ENCODE measurements at regions not wholly inside any gene's neighbourhood (a gene's known extent, or its start where the extent isn't known, plus 50 kb on each side); places are given as distances from the start of the nearest gene placed in this dataset.

- no peaks in the 10 kb centered on the region for H3K9me3 Mint-ChIP-seq (ENCODE audit: insufficient read depth)
- H3K4me3 Mint-ChIP-seq: no peak overlapping the region
- Histone ChIP-seq H3K9ac (ENCODE audit: low read length) (no peak overlapping the region), H2AFZ (ENCODE audit: insufficient read depth, low read depth, low read length, poor library complexity, severe bottlenecking) (no peak overlapping the region), H3K27me3 (replicated peaks in 1 of 4; ENCODE audit: control extremely low read depth in 1 of 4, control insufficient read depth in 3 of 4, insufficient read depth in 4 of 4, low read length in 3 of 4) (peaks cover 0 to 4% (median 1%) of the 10 kb centered on the region in 4 experiments), H3K79me2 (ENCODE audit: control insufficient read depth, insufficient read depth, low read length) (no peaks in the 10 kb centered on the region), H3K27ac (ENCODE audit: low read length in 2 of 2) (no peak overlapping the region), H3K36me3 (replicated peaks in 1 of 2; ENCODE audit: control extremely low read depth in 1 of 2, control insufficient read depth in 1 of 2, extremely low read depth in 1 of 2, insufficient read depth in 2 of 2, low read length in 1 of 2) (no peaks in the 10 kb centered on the region), H3K4me2 (replicated peaks; ENCODE audit: low read depth, low read length, poor library complexity, severe bottlenecking) (no peak overlapping the region), H3K9me3 (ENCODE audit: control extremely low read depth in 1 of 3, control insufficient read depth in 2 of 3, insufficient read depth in 1 of 3, low read length in 2 of 3) (no peaks in the 10 kb centered on the region), H4K20me1 (ENCODE audit: control insufficient read depth, insufficient read depth, low read length, poor library complexity, severe bottlenecking) (no peaks in the 10 kb centered on the region), H3K4me3 (ENCODE audit: control extremely low read depth in 1 of 5, extremely low read depth in 1 of 5, insufficient read depth in 1 of 5, low read depth in 2 of 5, low read length in 4 of 5) (no peak overlapping the region), H3K4me1 (ENCODE audit: control insufficient read depth in 2 of 2, insufficient read depth in 2 of 2, low read length in 2 of 2) (peaks cover 4 to 7% of the 10 kb centered on the region in 2 donors)
- POLR2A ChIA-PET: no interaction called here
- DNase-seq (no peak), ATAC-seq (ENCODE audit: low read depth) (no peak)
- no peak for TF ChIP-seq CTCF (IDR thresholded peaks at IDR 0.05)
- no peak for TF ChIP-seq EZH2 (IDR thresholded peaks at IDR 0.05; ENCODE audit: borderline replicate concordance, insufficient read depth, low read depth, low read length, poor library complexity, severe bottlenecking)
- peaks cover 22% of the 10 kb centered on the region for H3K27me3 Mint-ChIP-seq
- CTCF ChIA-PET: interaction anchor here (1.2 kb wide), 1 partner anchor 793 kb away, joined by 4 read pairs; no protein-coding TSS in a partner anchor
- WGBS (ENCODE audit: insufficient coverage): 100% methylated on average over 4 of the region's 4 CpGs
- no peak overlapping the region for H3K27ac Mint-ChIP-seq
- peaks cover 10% of the 10 kb centered on the region for H3K4me1 Mint-ChIP-seq
- intact Hi-C loops (cut with micrococcal nuclease): no loop called here
These were observed 68.4 kb upstream of the ZNF281 start for GRCh38 chr1:200478239-200478623.

GRCh38 chr1:200474633-200475032 lies 64.8 kb upstream of the ZNF281 start:
- DNase-seq (no peak), ATAC-seq (ENCODE audit: low read depth) (no peak)
- Histone ChIP-seq H3K27ac (ENCODE audit: low read length in 2 of 2) (no peak overlapping the region), H3K9me3 (ENCODE audit: control extremely low read depth in 1 of 3, control insufficient read depth in 2 of 3, insufficient read depth in 1 of 3, low read length in 2 of 3) (no peaks in the 10 kb centered on the region), H3K4me1 (ENCODE audit: control insufficient read depth in 2 of 2, insufficient read depth in 2 of 2, low read length in 2 of 2) (peaks cover 4 to 7% of the 10 kb centered on the region in 2 donors), H3K36me3 (replicated peaks in 1 of 2; ENCODE audit: control extremely low read depth in 1 of 2, control insufficient read depth in 1 of 2, extremely low read depth in 1 of 2, insufficient read depth in 2 of 2, low read length in 1 of 2) (no peaks in the 10 kb centered on the region), H2AFZ (ENCODE audit: insufficient read depth, low read depth, low read length, poor library complexity, severe bottlenecking) (no peak overlapping the region), H3K27me3 (replicated peaks in 1 of 4; ENCODE audit: control extremely low read depth in 1 of 4, control insufficient read depth in 3 of 4, insufficient read depth in 4 of 4, low read length in 3 of 4) (no peaks in the 10 kb centered on the region), H3K9ac (ENCODE audit: low read length) (no peak overlapping the region), H4K20me1 (ENCODE audit: control insufficient read depth, insufficient read depth, low read length, poor library complexity, severe bottlenecking) (no peaks in the 10 kb centered on the region), H3K4me2 (replicated peaks; ENCODE audit: low read depth, low read length, poor library complexity, severe bottlenecking) (no peak overlapping the region), H3K79me2 (ENCODE audit: control insufficient read depth, insufficient read depth, low read length) (no peaks in the 10 kb centered on the region), H3K4me3 (ENCODE audit: control extremely low read depth in 1 of 5, extremely low read depth in 1 of 5, insufficient read depth in 1 of 5, low read depth in 2 of 5, low read length in 4 of 5) (no peak overlapping the region)
- H3K9me3 Mint-ChIP-seq (ENCODE audit: insufficient read depth): no peaks in the 10 kb centered on the region
- no peak overlapping the region for H3K4me3 Mint-ChIP-seq
- ChIA-PET CTCF (no interaction called here), POLR2A (no interaction called here)
- TF ChIP-seq CTCF (IDR thresholded peaks at IDR 0.05) (no peak), EZH2 (IDR thresholded peaks at IDR 0.05; ENCODE audit: borderline replicate concordance, insufficient read depth, low read depth, low read length, poor library complexity, severe bottlenecking) (no peak)
- no peak overlapping the region for H3K27ac Mint-ChIP-seq
- peaks cover 24% of the 10 kb centered on the region for H3K27me3 Mint-ChIP-seq
- WGBS (ENCODE audit: insufficient coverage): no CpG with 5 or more reads among the region's 3 CpGs
- intact Hi-C loops (cut with micrococcal nuclease): no loop called here
- peaks cover 10% of the 10 kb centered on the region for H3K4me1 Mint-ChIP-seq

Data from B cell (primary cell).